ENCODE measurements at regions not wholly inside any gene's neighbourhood (a gene's known extent, or its start where the extent isn't known, plus 50 kb on each side); places are given as distances from the start of the nearest gene placed in this dataset.

DNA sequence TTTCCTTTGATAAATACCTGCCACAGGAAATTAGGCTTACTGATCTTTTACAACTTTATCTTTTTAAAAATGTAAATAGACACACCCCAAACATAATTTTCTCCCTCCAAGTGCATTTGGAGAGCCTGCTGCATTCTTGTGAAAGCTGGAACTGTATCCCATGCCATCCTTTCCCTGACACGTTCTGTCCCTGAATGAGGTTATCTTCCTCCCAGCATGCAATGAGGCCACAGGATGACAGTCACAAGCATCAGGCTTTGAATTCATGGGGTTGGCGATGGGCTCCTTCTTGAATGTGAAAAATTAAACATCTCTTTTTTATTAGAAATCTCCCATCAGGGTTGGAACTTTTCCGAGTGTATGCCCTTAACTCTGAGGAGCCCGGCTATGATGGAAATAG, 77.8 kb downstream of the CTAGE1 start:
- Histone ChIP-seq H3K4me1 (no peaks in the 10 kb centered on the region), H3K9me3 (no peaks in the 10 kb centered on the region), H3K27me3 (no peaks in the 10 kb centered on the region), H3K27ac (no peak overlapping the region), H3K4me3 (no peak overlapping the region), H3K36me3 (no peaks in the 10 kb centered on the region)
- TF ChIP-seq POLR2A (IDR thresholded peaks at IDR 0.05) (no peak), POLR2AphosphoS5 (IDR thresholded peaks at IDR 0.05) (no peak)
- TF ChIP-seq, protein P1, sequence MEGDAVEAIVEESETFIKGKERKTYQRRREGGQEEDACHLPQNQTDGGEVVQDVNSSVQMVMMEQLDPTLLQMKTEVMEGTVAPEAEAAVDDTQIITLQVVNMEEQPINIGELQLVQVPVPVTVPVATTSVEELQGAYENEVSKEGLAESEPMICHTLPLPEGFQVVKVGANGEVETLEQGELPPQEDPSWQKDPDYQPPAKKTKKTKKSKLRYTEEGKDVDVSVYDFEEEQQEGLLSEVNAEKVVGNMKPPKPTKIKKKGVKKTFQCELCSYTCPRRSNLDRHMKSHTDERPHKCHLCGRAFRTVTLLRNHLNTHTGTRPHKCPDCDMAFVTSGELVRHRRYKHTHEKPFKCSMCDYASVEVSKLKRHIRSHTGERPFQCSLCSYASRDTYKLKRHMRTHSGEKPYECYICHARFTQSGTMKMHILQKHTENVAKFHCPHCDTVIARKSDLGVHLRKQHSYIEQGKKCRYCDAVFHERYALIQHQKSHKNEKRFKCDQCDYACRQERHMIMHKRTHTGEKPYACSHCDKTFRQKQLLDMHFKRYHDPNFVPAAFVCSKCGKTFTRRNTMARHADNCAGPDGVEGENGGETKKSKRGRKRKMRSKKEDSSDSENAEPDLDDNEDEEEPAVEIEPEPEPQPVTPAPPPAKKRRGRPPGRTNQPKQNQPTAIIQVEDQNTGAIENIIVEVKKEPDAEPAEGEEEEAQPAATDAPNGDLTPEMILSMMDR (IDR thresholded peaks at IDR 0.05), result no peak
- no peak for DNase-seq (ENCODE audit: low spot score in 2 of 2)
- intact Hi-C loops (cut with DNase I; ENCODE audit: low total_unique reads), result loop anchor here (10.0 kb wide), 1 partner anchor 165 kb away; no protein-coding TSS in a partner anchor

DNA sequence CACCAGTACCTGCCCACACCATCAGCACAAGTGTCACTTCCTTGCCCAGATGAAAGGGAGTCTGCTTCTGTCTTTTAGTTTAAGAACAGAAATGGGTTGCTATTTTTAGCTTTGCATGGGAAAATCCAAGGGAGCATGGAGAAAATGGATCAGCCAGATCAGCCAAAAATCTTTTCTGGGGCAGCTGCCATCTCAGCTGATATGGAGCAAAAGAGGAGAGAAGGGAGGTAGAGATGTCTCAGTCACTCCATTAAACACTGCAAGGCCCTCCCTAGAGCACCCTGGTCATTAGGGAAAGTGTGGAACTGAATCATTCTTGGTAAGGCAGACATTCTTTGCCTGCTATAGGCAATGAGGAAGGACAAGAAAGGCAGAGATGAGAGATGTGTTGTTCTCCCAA, 79.9 kb downstream of the CTAGE1 start:
- peak overlapping the region in 1 of 2 donors; percentile 61 for H3K27ac ChIP-seq
- no peak overlapping the region for H3K4me3 ChIP-seq
- H3K27me3 ChIP-seq, result no peaks in the 10 kb centered on the region
- TF ChIP-seq POLR2A (IDR thresholded peaks at IDR 0.05) (no peak), POLR2AphosphoS5 (IDR thresholded peaks at IDR 0.05) (no peak)
- TF ChIP-seq, protein P1 (IDR thresholded peaks at IDR 0.05), result no peak
- intact Hi-C loops (cut with DNase I; ENCODE audit: low total_unique reads), result no loop called here
- H3K4me1 ChIP-seq, result no peaks in the 10 kb centered on the region
- no peak for DNase-seq (ENCODE audit: low spot score in 2 of 2)
- H3K36me3 ChIP-seq, result no peaks in the 10 kb centered on the region
- H3K9me3 ChIP-seq, result no peaks in the 10 kb centered on the region

DNA sequence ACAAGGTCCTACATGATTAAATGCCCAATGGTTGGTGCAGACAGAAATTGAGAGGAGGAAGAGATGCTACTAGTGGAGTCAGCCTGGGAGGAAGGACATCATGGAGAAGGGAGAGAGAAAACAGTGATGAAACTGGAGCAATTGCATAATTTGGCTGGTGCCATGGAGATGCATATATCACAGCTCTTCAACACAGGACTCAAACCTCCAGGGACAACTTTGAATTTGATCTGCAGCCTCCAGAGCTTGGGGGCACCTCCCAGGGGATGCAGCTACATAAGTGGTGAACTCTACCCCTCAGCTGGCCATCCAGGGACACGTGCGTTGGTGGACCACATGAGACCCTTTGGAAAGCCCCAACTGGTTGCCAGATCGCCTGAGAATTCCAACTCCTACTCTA, 80.4 kb downstream of the CTAGE1 start:
- H3K36me3 ChIP-seq, result no peaks in the 10 kb centered on the region
- H3K27ac ChIP-seq, result peak overlapping the region in 1 of 2 donors; percentile 61
- no peak for DNase-seq (ENCODE audit: low spot score in 2 of 2)
- intact Hi-C loops (cut with DNase I; ENCODE audit: low total_unique reads), result no loop called here
- no peaks in the 10 kb centered on the region for H3K4me1 ChIP-seq
- no peak overlapping the region for H3K4me3 ChIP-seq
- no peaks in the 10 kb centered on the region for H3K27me3 ChIP-seq
- TF ChIP-seq, protein P1 (IDR thresholded peaks at IDR 0.05), result no peak
- TF ChIP-seq POLR2AphosphoS5 (IDR thresholded peaks at IDR 0.05) (no peak), POLR2A (IDR thresholded peaks at IDR 0.05) (no peak)
- H3K9me3 ChIP-seq, result no peaks in the 10 kb centered on the region

DNA sequence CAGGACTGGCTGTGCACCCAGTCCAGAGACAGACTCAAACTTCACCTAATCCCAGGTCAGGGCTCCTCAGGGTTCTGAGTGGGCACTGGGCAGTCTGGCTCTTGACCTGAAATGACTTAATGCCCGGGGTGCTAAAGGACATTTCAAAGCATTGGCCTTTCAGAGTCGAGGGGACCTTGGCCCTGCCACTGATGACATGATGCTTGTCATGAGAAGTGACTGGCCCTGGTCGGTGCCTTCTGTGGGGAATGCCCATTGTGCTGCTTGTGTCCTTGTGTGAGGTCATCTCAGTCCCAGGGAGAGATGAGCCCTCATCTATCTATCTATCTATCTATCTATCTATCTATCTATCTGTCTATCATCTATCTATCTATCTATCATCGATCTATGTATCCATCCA, 81.3 kb downstream of the CTAGE1 start:
- H3K4me3 ChIP-seq, result no peak overlapping the region
- H3K9me3 ChIP-seq, result no peaks in the 10 kb centered on the region
- H3K4me1 ChIP-seq, result no peaks in the 10 kb centered on the region
- no peak for DNase-seq (ENCODE audit: low spot score in 2 of 2)
- TF ChIP-seq POLR2AphosphoS5 (IDR thresholded peaks at IDR 0.05), result no peak
- TF ChIP-seq, protein P1 (IDR thresholded peaks at IDR 0.05), result no peak
- no peak for TF ChIP-seq POLR2A (IDR thresholded peaks at IDR 0.05)
- H3K27ac ChIP-seq, result no peak overlapping the region
- intact Hi-C loops (cut with DNase I; ENCODE audit: low total_unique reads), result no loop called here
- no peaks in the 10 kb centered on the region for H3K27me3 ChIP-seq
- H3K36me3 ChIP-seq, result no peaks in the 10 kb centered on the region

DNA sequence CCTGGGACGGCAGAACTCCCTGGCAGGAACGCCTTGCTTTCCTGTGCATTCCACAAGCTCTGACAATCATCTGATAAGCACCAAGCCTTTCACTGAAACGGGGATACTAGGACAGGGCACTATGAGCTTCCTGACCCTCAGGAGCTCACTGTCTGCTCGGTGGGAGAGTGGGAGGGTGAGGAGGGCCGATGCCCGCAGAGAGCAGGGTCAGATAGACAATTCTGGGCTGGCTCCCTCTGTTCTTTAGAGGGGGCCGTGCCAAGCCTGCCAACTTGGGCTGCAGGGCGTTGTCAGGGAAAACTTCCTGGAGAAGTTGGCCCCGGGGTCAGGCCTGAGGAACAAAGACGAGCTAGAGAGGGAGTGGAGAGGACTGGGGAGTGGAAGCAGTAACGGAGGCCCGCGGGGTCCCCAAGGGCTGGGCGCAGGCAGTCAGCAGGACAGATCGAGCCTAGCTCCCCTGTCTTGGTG, 82.0 kb downstream of the CTAGE1 start:
- peak overlapping the region in 1 of 3 donors; percentile 26 for H3K4me3 ChIP-seq
- no peaks in the 10 kb centered on the region for H3K9me3 ChIP-seq
- H3K27me3 ChIP-seq, result no peaks in the 10 kb centered on the region
- no peaks in the 10 kb centered on the region for H3K4me1 ChIP-seq
- intact Hi-C loops (cut with DNase I; ENCODE audit: low total_unique reads), result no loop called here
- H3K36me3 ChIP-seq, result no peaks in the 10 kb centered on the region
- TF ChIP-seq, protein P1 (IDR thresholded peaks at IDR 0.05), result no peak
- TF ChIP-seq POLR2AphosphoS5 (IDR thresholded peaks at IDR 0.05) (no peak), POLR2A (IDR thresholded peaks at IDR 0.05) (no peak)
- no peak overlapping the region for H3K27ac ChIP-seq
- no peak for DNase-seq (ENCODE audit: low spot score in 2 of 2)
